Raji (cell line): ENCODE measurements at regions not wholly inside any gene's neighbourhood (a gene's known extent, or its start where the extent isn't known, plus 50 kb on each side); places are given as distances from the start of the nearest gene placed in this dataset.

Source experiments
- POLR2A ChIP-seq: IDR thresholded peaks from 2 replicates; pipeline ENCODE4 v1.6.1; 2011; ENCODE audit warnings: low read depth, low read length, control low read depth; ENCODE audit not compliant: insufficient read depth

DNA sequence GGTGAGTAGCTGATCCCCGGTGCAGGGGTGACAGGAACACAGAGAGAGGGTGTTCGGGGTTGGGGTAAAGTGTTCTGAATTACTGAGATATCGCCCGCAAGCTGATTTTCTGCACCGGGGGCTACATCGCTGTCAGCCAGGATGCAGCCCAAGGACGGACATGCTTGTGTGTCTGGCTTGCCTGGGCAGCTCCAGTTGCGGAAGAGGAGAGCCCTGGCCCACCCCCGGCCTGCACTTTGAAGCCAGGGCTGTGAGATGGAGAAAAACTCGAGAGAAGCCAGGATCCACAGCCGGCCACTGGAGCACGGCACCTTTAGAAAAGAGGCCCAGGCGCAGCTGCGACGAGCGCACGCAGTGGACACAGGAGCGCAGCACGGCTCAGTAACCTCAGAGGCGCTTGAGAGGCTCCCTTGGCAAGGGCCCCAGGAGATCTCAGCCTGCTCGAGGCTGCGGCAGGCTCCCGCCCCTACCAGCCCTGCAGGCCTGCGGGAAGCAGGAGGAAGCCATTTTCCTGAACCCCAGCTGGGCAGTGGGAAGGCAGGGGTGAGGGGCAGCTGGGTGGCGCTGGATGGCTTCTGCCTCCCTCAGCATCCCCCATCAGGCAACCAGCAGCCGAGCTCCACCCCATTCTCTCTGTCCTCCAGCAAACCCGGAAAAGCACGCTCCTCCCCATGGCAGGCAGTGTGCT is 59.2 kb downstream of the C9orf50 start:
- no peak for TF ChIP-seq POLR2A

GRCh38 chr9:129560881-129561306 is 60.0 kb downstream of the C9orf50 start:
- no peak for TF ChIP-seq POLR2A

DNA sequence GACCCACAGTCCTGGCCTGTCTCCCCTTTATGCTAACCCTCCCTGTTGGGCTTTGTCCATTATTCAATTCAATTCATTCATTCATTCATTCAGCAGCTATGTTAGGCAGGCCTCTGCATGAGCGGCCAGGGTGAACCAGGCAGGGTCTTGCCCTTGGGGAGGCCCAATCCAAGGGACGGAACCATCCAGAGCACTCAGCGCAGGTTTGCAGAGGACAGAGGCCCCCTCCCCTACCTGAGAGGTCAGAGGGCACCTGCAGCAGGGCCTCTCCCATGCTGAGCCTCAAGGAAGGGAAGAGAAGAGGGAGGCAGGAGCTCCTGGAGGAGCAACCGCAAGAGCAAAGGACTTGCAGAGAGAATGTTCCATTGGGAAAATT is 61.4 kb downstream of the C9orf50 start:
- no peak for TF ChIP-seq POLR2A

- no peak for TF ChIP-seq POLR2A
These were observed 62.1 kb downstream of the C9orf50 start for GRCh38 chr9:129558551-129559505.

GRCh38 chr9:129558063-129558550 is 62.8 kb downstream of the C9orf50 start:
- TF ChIP-seq POLR2A: no peak

DNA sequence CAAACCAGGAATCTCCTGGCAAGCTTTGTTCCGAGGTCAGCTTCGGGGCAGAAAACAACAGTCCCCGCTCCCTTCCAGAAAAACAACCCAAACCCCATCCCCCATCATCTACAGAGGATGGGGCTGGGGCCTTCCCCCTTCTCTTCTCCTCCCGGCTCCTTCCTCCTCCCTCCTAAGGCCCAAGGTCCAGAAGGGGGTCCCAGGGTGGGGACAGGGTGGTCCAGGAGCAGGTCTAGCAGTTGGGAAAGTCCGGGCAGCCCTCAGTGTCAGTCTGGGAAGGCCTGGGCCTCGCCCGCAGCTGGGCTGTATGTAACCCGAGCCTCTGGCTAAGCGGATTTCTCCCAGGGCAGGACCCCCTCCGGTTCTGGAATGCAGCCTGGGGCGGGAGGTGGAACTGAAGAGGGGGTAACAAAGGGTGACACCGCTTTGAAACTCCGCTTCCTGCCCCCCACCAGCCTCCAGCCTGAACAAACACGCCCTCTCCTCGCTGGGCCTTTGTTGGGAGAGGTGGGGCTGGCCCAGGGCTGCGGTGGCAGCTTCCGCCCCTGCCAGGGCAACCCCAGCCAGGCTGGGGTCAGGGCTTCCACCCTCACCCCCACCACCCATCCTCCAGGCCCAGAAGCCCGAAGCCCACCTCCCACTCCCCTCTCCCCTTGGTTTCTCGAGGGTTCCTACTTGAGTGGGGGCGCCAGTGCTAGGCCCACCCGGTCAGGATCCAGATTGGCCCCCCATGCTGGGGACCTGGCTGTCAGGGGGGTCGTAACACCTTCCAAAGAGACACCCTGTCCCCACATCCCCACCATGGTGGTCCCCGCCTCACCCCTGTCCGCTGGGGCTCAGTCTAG is 63.5 kb downstream of the C9orf50 start:
- no peak for TF ChIP-seq POLR2A

GRCh38 chr9:129556491-129557191 is 64.3 kb downstream of the C9orf50 start:
- no peak for TF ChIP-seq POLR2A

DNA sequence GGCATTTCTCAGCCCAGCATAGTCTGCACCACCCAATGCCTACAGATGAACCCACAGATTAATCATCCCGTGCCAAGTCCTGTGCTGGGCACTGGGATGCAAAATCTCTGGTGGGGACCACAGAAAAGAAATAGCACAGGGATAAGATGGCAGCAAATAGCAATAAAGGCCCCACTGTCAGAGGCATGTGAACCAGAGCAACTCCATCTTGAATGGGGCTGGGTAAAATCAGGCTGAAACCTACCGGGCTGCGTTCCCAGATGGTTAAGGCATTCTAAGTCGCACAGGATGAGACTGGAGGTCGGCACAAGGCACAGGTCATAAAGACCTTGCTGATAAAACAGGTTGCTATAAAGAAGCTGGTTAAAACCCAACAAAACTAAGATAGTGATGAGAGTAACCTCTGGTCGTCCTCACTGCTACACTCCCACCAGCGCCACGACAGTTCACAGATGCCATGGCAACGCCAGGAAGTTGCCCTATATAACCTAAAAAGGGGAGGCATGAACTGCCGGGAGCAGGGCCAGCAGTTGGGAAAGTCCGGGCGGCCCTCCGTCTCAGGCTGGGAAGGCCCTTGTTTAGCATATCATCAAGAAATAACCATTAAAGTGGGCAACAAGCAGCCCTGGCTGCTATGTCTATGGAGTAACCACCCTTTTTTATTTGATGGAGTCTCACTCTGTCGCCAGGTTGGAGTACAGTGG is 65.2 kb downstream of the C9orf50 start:
- TF ChIP-seq POLR2A: no peak

DNA sequence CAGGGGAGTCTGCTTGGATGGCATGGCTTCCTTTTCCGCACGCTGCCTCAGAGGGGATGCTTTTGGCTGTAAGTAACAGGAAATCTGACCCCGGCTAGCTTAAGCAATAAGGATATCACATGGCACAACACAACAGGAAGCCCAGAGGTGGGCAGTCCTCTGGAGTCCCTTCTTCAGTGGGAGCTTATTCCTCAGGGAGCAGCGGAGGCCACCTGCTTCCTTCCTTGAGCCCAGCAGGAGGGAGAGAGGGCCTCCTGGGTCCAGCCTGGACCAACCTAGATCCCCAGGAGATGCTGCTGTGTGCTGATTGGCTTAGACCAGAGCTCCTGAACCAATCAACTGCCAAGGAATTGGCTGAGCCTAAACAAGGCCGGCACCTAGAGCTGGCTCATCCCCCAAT is 66.3 kb downstream of the C9orf50 start:
- no peak for TF ChIP-seq POLR2A

DNA sequence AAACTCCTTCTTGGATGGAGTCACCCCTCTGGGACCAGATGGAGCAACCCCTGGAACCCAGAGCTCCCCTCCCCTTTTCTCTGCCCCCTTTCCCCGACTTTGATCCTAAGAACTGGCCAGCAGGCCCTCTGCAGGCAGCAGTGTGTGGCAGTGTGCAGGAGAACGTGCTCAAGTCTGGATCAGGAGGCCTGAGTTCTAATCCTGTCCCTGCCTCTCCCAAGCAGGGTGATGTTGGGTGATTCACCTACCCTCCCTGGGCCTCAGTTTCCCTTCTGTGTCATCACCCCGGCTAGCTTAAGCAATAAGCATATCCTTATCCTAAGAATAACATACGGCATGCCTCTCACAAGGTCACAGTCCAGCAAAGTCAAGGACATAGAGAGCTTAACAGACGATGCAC is 67.6 kb downstream of the C9orf50 start:
- TF ChIP-seq POLR2A: no peak

DNA sequence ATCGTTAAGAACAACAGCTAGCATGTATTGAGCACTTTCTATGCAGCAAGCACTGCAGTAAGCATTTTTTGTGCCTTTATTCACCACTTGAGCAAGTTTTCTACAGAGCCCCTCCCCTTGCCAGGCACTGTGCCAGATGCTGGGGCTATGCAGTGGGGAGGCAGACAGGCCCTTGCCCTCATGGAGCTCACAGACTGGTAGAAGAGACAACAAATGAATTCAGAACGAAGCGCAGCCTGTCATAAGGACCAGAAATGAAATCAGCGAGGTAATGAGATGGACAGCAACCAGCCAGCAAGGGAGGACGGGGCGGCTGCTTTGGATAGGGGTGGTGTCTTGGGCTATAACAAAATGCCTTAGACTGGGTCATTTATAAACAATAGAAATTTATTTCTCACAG is 68.8 kb downstream of the C9orf50 start:
- no peak for TF ChIP-seq POLR2A

- TF ChIP-seq POLR2A: no peak
These were observed 69.4 kb downstream of the C9orf50 start for GRCh38 chr9:129551393-129551973.

DNA sequence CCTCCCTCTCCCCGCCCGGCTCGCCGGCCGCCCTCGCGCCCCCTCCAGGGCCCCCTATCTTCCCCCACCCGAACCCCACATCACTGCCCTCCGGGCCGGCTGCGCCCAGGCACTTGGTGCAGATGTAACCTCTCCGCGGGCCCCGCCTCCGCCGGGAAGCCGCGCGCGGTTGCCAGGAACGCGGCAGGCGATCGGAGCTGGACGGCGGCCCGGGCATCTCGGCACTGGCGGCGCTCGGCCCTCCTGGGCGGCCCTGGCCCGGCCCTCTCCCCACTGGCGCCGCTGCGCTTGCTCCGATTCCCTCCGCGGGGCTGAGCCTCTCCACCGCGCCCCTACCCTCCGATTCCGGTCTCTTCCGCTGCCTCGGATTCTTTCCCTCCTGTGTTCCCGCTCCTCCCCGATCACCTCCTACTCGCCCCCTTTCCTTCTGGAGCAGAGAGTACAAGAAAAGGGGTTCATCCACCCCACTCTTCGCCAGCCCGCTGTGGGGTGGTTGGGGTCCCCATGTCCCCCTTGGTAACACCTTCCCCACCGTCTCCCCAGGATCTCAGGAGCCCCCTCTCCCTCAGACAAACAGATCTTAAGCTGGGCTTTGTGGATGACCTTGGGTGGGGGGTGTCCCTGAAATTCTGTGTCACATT is 70.6 kb downstream of the C9orf50 start:
- TF ChIP-seq POLR2A: no peak
